ENCODE measurements at regions not wholly inside any gene's neighbourhood (a gene's known extent, or its start where the extent isn't known, plus 50 kb on each side); places are given as distances from the start of the nearest gene placed in this dataset.

GRCh38 chr4:97116511-97116910 is 1026.8 kb downstream of the STPG2 start:
- no peaks in the 10 kb centered on the region for H4K20me1 ChIP-seq (replicated peaks; ENCODE audit: insufficient read depth)
- no peak overlapping the region for H3K4me3 Mint-ChIP-seq
- H3K4me2 ChIP-seq: no peak overlapping the region
- H3K4me1 Mint-ChIP-seq: peaks cover 4% of the 10 kb centered on the region; the same call in 2 of the 3 replicates
- DNase-seq (ENCODE audit: low spot score): no peak
- H3K27me3 ChIP-seq (ENCODE audit: insufficient read depth): no peaks in the 10 kb centered on the region
- no peak overlapping the region for H3K27ac Mint-ChIP-seq
- no peak overlapping the region for H3K4me3 ChIP-seq
- TF ChIP-seq ZNF331 (CRISPR knock-in tag; IDR thresholded peaks at IDR 0.05; ENCODE audit: low read depth): no peak
- no peak for TF ChIP-seq REST (IDR thresholded peaks at IDR 0.05; ENCODE audit: unreplicated experiment)
- no peak for TF ChIP-seq CTCF (conservative IDR thresholded peaks at IDR 0.05; ENCODE audit: low read depth in 2 of 2)
- no peak for TF ChIP-seq CREB1 (CRISPR knock-in tag; IDR thresholded peaks at IDR 0.05; ENCODE audit: low read depth)
- peaks cover 57% of the 10 kb centered on the region for H3K36me3 Mint-ChIP-seq (ENCODE audit: low read depth)
- no peaks in the 10 kb centered on the region for H3F3A ChIP-seq (replicated peaks; ENCODE audit: low read depth)
- no peaks in the 10 kb centered on the region for H3K27me3 Mint-ChIP-seq (ENCODE audit: insufficient read depth, low read depth, poor library complexity)
- H3K36me3 ChIP-seq (ENCODE audit: insufficient read depth): no peaks in the 10 kb centered on the region
- H2AFZ ChIP-seq: no peak overlapping the region
- no peaks in the 10 kb centered on the region for H3K79me2 ChIP-seq (replicated peaks; ENCODE audit: insufficient read depth)
- H3K27ac ChIP-seq (ENCODE audit: low read depth): no peak overlapping the region
- no peaks in the 10 kb centered on the region for H3K9me2 ChIP-seq (ENCODE audit: insufficient read depth)
- peaks cover 6% of the 10 kb centered on the region; the same call in 1 of the 2 replicates for H3K4me1 ChIP-seq (ENCODE audit: insufficient read depth)
- ATAC-seq: no peak
- peaks cover 19% of the 10 kb centered on the region for H3K9me3 Mint-ChIP-seq

GRCh38 chr4:97121493-97121892 is 1021.8 kb downstream of the STPG2 start:
- H3K27me3 Mint-ChIP-seq (ENCODE audit: insufficient read depth, low read depth, poor library complexity): no peaks in the 10 kb centered on the region
- H3K4me2 ChIP-seq: peak overlapping the region; percentile 42
- H3K4me3 ChIP-seq: no peak overlapping the region; the same call in 1 of the 2 replicates
- no peak overlapping the region for H3K4me3 Mint-ChIP-seq
- 0 out of 2 replicates have a peak overlapping the region, but pooled peaks have one; percentile 65 for H3K27ac Mint-ChIP-seq
- peaks cover 20% of the 10 kb centered on the region for H3K4me1 Mint-ChIP-seq
- H3K9me2 ChIP-seq (ENCODE audit: insufficient read depth): no peaks in the 10 kb centered on the region
- peaks cover 76% of the 10 kb centered on the region for H3K36me3 Mint-ChIP-seq (ENCODE audit: low read depth)
- H3K36me3 ChIP-seq (ENCODE audit: insufficient read depth): no peaks in the 10 kb centered on the region
- peaks cover 33% of the 10 kb centered on the region for H3K9me3 Mint-ChIP-seq
- H3K27ac ChIP-seq (ENCODE audit: low read depth): 0 out of 2 replicates have a peak overlapping the region, but pooled peaks have one; percentile 16
- DNase-seq (ENCODE audit: low spot score) (peak; percentile 32), ATAC-seq (peak; percentile 42; the same call in 2 of the 3 replicates)
- H4K20me1 ChIP-seq (replicated peaks; ENCODE audit: insufficient read depth): no peaks in the 10 kb centered on the region
- no peaks in the 10 kb centered on the region for H3K27me3 ChIP-seq (ENCODE audit: insufficient read depth)
- H2AFZ ChIP-seq: no peak overlapping the region
- H3K79me2 ChIP-seq (replicated peaks; ENCODE audit: insufficient read depth): no peaks in the 10 kb centered on the region
- H3F3A ChIP-seq (replicated peaks; ENCODE audit: low read depth): no peaks in the 10 kb centered on the region
- peaks cover 15% of the 10 kb centered on the region for H3K4me1 ChIP-seq (ENCODE audit: insufficient read depth)
- TF ChIP-seq REST (IDR thresholded peaks at IDR 0.05; ENCODE audit: unreplicated experiment): no peak
- no peak for TF ChIP-seq ZNF331 (CRISPR knock-in tag; IDR thresholded peaks at IDR 0.05; ENCODE audit: low read depth)
- TF ChIP-seq NANOG (IDR thresholded peaks at IDR 0.05; ENCODE audit: borderline replicate concordance): peak; percentile 35; the same call in 1 of the 2 replicates
- TF ChIP-seq EZH2phosphoT487 (IDR thresholded peaks at IDR 0.05; ENCODE audit: unreplicated experiment): no peak

Measured in GM23338 (cell line).